ENCODE measurements at regions not wholly inside any gene's neighbourhood (a gene's known extent, or its start where the extent isn't known, plus 50 kb on each side); places are given as distances from the start of the nearest gene placed in this dataset.

- no peak for TF ChIP-seq CTCF (IDR thresholded peaks at IDR 0.05; ENCODE audit: control extremely low read depth, extremely low read depth)
- no peaks in the 10 kb centered on the region for H3K27me3 ChIP-seq (ENCODE audit: control insufficient read depth in 3 of 3, insufficient read depth in 3 of 3, low read length in 2 of 3)
- ATAC-seq (ENCODE audit: insufficient read depth, low FRiP score), result no peak
- peaks cover 0 to 13% (median 0%) of the 10 kb centered on the region in 5 donors for H3K4me1 ChIP-seq (ENCODE audit: control insufficient read depth in 5 of 5, insufficient read depth in 5 of 5, low read length in 5 of 5)
- H3K9me3 ChIP-seq (ENCODE audit: control insufficient read depth in 4 of 4, insufficient read depth in 3 of 4, low read length in 3 of 4), result no peaks in the 10 kb centered on the region
- DNase-seq, result no peak
- no peak overlapping the region for H3K4me3 ChIP-seq
- H3K36me3 ChIP-seq (ENCODE audit: control insufficient read depth in 4 of 4, insufficient read depth in 4 of 4, low read length in 4 of 4), result no peaks in the 10 kb centered on the region
- no peak overlapping the region for H3K9ac ChIP-seq (ENCODE audit: insufficient read depth in 1 of 2, low read length in 2 of 2)
- 55 to 58% methylated on average over 2 of the region's 2 CpGs for WGBS, 2 donors
- no peak overlapping the region for H3K27ac ChIP-seq (ENCODE audit: low read depth in 1 of 2, low read length in 1 of 2)
Measured at GRCh38 chr5:89280103-89281037, 397.4 kb upstream of the MEF2C start.

- no peaks in the 10 kb centered on the region for H3K27me3 ChIP-seq (ENCODE audit: control insufficient read depth in 3 of 3, insufficient read depth in 3 of 3, low read length in 2 of 3)
- H3K36me3 ChIP-seq (ENCODE audit: control insufficient read depth in 4 of 4, insufficient read depth in 4 of 4, low read length in 4 of 4), result no peaks in the 10 kb centered on the region
- no peaks in the 10 kb centered on the region for H3K9me3 ChIP-seq (ENCODE audit: control insufficient read depth in 4 of 4, insufficient read depth in 3 of 4, low read length in 3 of 4)
Measured at GRCh38 chr5:89279391-89280036, 396.5 kb upstream of the MEF2C start.

GRCh38 chr5:89277816-89278215, 394.8 kb upstream of the MEF2C start:
- Histone ChIP-seq H3K36me3 (ENCODE audit: control insufficient read depth in 4 of 4, insufficient read depth in 4 of 4, low read length in 4 of 4) (no peaks in the 10 kb centered on the region), H3K27ac (ENCODE audit: low read depth in 1 of 2, low read length in 1 of 2) (no peak overlapping the region), H3K9me3 (ENCODE audit: control insufficient read depth in 4 of 4, insufficient read depth in 3 of 4, low read length in 3 of 4) (no peaks in the 10 kb centered on the region), H3K9ac (ENCODE audit: insufficient read depth in 1 of 2, low read length in 2 of 2) (no peak overlapping the region), H3K27me3 (ENCODE audit: control insufficient read depth in 3 of 3, insufficient read depth in 3 of 3, low read length in 2 of 3) (no peaks in the 10 kb centered on the region), H3K4me3 (no peak overlapping the region), H3K4me1 (ENCODE audit: control insufficient read depth in 5 of 5, insufficient read depth in 5 of 5, low read length in 5 of 5) (peaks cover 0 to 13% (median 0%) of the 10 kb centered on the region in 5 donors)
- no peak for TF ChIP-seq CTCF (IDR thresholded peaks at IDR 0.05; ENCODE audit: control extremely low read depth, extremely low read depth)
- WGBS, 2 donors, result 93 to 96% methylated on average over 4 of the region's 4 CpGs
- ATAC-seq (ENCODE audit: insufficient read depth, low FRiP score), result no peak
- DNase-seq, result no peak

More at GRCh38 chr5:89279391-89280036, 396.5 kb upstream of the MEF2C start:
- DNase-seq (no peak), ATAC-seq (ENCODE audit: insufficient read depth, low FRiP score) (no peak)
- WGBS, 2 donors, result 61 to 72% methylated on average over 5 of the region's 5 CpGs
- TF ChIP-seq CTCF (IDR thresholded peaks at IDR 0.05; ENCODE audit: control extremely low read depth, extremely low read depth), result no peak
- Histone ChIP-seq H3K27ac (ENCODE audit: low read depth in 1 of 2, low read length in 1 of 2) (no peak overlapping the region), H3K9ac (ENCODE audit: insufficient read depth in 1 of 2, low read length in 2 of 2) (no peak overlapping the region), H3K4me3 (no peak overlapping the region), H3K4me1 (ENCODE audit: control insufficient read depth in 5 of 5, insufficient read depth in 5 of 5, low read length in 5 of 5) (peaks cover 0 to 13% (median 0%) of the 10 kb centered on the region in 5 donors)

Measured in lung (tissue), 11 donors.